ENCODE measurements at regions not wholly inside any gene's neighbourhood (a gene's known extent, or its start where the extent isn't known, plus 50 kb on each side); places are given as distances from the start of the nearest gene placed in this dataset.

DNA sequence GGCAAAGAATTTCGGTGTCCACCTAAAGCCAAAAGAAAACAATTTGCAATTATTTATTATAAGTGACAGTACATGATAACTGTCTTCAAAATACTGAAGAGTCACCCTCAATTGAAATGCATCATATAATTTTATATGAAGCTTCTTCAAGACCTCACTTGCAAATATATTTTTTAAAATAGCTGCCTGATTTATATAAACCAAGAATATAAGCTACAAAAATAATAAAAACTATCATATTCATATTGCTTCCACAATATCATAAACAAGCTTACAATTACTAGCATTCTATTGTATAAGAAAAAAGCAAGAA is 144.1 kb downstream of the CETN3 start:
- TF ChIP-seq, protein P1, sequence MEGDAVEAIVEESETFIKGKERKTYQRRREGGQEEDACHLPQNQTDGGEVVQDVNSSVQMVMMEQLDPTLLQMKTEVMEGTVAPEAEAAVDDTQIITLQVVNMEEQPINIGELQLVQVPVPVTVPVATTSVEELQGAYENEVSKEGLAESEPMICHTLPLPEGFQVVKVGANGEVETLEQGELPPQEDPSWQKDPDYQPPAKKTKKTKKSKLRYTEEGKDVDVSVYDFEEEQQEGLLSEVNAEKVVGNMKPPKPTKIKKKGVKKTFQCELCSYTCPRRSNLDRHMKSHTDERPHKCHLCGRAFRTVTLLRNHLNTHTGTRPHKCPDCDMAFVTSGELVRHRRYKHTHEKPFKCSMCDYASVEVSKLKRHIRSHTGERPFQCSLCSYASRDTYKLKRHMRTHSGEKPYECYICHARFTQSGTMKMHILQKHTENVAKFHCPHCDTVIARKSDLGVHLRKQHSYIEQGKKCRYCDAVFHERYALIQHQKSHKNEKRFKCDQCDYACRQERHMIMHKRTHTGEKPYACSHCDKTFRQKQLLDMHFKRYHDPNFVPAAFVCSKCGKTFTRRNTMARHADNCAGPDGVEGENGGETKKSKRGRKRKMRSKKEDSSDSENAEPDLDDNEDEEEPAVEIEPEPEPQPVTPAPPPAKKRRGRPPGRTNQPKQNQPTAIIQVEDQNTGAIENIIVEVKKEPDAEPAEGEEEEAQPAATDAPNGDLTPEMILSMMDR (IDR thresholded peaks at IDR 0.05) = no peak
- TF ChIP-seq POLR2AphosphoS5 (IDR thresholded peaks at IDR 0.05; ENCODE audit: insufficient read depth in 1 of 2, low read depth in 1 of 2) = no peak
